GM06990 (cell line): ENCODE measurements at regions not wholly inside any gene's neighbourhood (a gene's known extent, or its start where the extent isn't known, plus 50 kb on each side); places are given as distances from the start of the nearest gene placed in this dataset.

Source experiments
- DNase-seq: peaks from one replicate; pipeline ENCODE4 v3.0.0-alpha.2; 2011; ENCODE audit not compliant: insufficient read length; ENCODE audit errors: extremely low read depth
- H3K27me3 ChIP-seq: replicated peaks from 2 replicates; pipeline ENCODE4 v1.6.0; 2011; ENCODE audit warnings: low read length; ENCODE audit not compliant: control insufficient read depth, insufficient read depth
- H3K36me3 ChIP-seq: 2 replicates; pipeline ENCODE4 v1.5.1; 2011; ENCODE audit warnings: low read length; ENCODE audit not compliant: control insufficient read depth, insufficient read depth
- H3K4me3 ChIP-seq: replicated peaks from 2 replicates; pipeline ENCODE4 v1.5.1; 2011; ENCODE audit warnings: low read depth, mild to moderate bottlenecking, control low read depth, low read length
- CTCF ChIP-seq: IDR thresholded peaks from 2 replicates; pipeline ENCODE4 v1.5.1; 2011; ENCODE audit warnings: low read length, control low read depth, mild to moderate bottlenecking, inconsistent platforms; ENCODE audit not compliant: insufficient read depth, poor library complexity, severe bottlenecking

GRCh38 chr1:208868554-208868953 is 624.4 kb upstream of the PLXNA2 start:
- Histone ChIP-seq H3K36me3 (no peaks in the 10 kb centered on the region), H3K4me3 (no peak overlapping the region), H3K27me3 (no peaks in the 10 kb centered on the region)
- DNase-seq, result no peak
- TF ChIP-seq CTCF, result no peak

- no peak for TF ChIP-seq CTCF
- no peak for DNase-seq
- no peaks in the 10 kb centered on the region for H3K36me3 ChIP-seq
- no peak overlapping the region for H3K4me3 ChIP-seq
- no peaks in the 10 kb centered on the region for H3K27me3 ChIP-seq
These were observed 630.7 kb upstream of the PLXNA2 start for GRCh38 chr1:208874915-208875314.

GRCh38 chr1:208879022-208879421 is 634.8 kb upstream of the PLXNA2 start:
- no peak for TF ChIP-seq CTCF
- Histone ChIP-seq H3K27me3 (no peaks in the 10 kb centered on the region), H3K36me3 (no peaks in the 10 kb centered on the region), H3K4me3 (no peak overlapping the region)
- DNase-seq, result no peak

GRCh38 chr1:208880433-208881100 is 636.4 kb upstream of the PLXNA2 start:
- H3K36me3 ChIP-seq, result no peaks in the 10 kb centered on the region
- TF ChIP-seq CTCF, result no peak
- no peaks in the 10 kb centered on the region for H3K27me3 ChIP-seq
- DNase-seq, result no peak
- H3K4me3 ChIP-seq, result no peak overlapping the region

GRCh38 chr1:208885060-208885459 is 640.9 kb upstream of the PLXNA2 start:
- no peak for TF ChIP-seq CTCF
- Histone ChIP-seq H3K4me3 (no peak overlapping the region), H3K27me3 (no peaks in the 10 kb centered on the region), H3K36me3 (no peaks in the 10 kb centered on the region)
- DNase-seq, result no peak

- no peak for TF ChIP-seq CTCF
- no peaks in the 10 kb centered on the region for H3K36me3 ChIP-seq
- DNase-seq, result no peak
- H3K27me3 ChIP-seq, result no peaks in the 10 kb centered on the region
- H3K4me3 ChIP-seq, result no peak overlapping the region
These were observed 641.5 kb upstream of the PLXNA2 start for GRCh38 chr1:208885650-208886049.
